GM23338 (cell line): ENCODE measurements at regions not wholly inside any gene's neighbourhood (a gene's known extent, or its start where the extent isn't known, plus 50 kb on each side); places are given as distances from the start of the nearest gene placed in this dataset.

Experiments
- ATAC-seq: fragments of 200-7000 bp; cut with Tn5 transposase; 3 replicates; pipeline ENCODE4 v1.9.1; 2020
- DNase-seq: peaks from one replicate; pipeline ENCODE4 v3.0.0-alpha.2; 2015; ENCODE audit warnings: low spot score
- H2AFZ ChIP-seq: fragments of 200-600 bp; sonication (generic); 2 replicates; pipeline ENCODE4 v1.8.0; 2016; ENCODE audit warnings: antibody characterized with exemption, mild to moderate bottlenecking, moderate library complexity
- H3F3A ChIP-seq: fragments of 200-600 bp; sonication (generic); replicated peaks from 2 replicates; pipeline ENCODE4 v1.8.0; 2017; ENCODE audit warnings: antibody characterized with exemption, mixed run types, low read depth
- H3K27ac ChIP-seq: fragments of 200-600 bp; sonication (generic); 2 replicates; pipeline ENCODE4 v1.6.1; 2016; ENCODE audit warnings: low read depth
- H3K27me3 ChIP-seq: fragments of 200-600 bp; sonication (generic); 2 replicates; pipeline ENCODE4 v1.8.0; 2016; ENCODE audit warnings: mild to moderate bottlenecking, mixed run types, moderate library complexity; ENCODE audit not compliant: insufficient read depth
- H3K36me3 ChIP-seq: fragments of 200-600 bp; sonication (generic); 2 replicates; pipeline ENCODE4 v1.8.0; 2016; ENCODE audit warnings: mild to moderate bottlenecking; ENCODE audit not compliant: insufficient read depth
- H3K4me1 ChIP-seq: fragments of 200-600 bp; sonication (generic); 2 replicates; pipeline ENCODE4 v1.8.0; 2016; ENCODE audit warnings: mild to moderate bottlenecking, moderate library complexity; ENCODE audit not compliant: insufficient read depth
- H3K4me2 ChIP-seq: fragments of 200-600 bp; sonication (generic); 2 replicates; pipeline ENCODE4 v1.7.1; 2017; ENCODE audit warnings: mixed run types
- H3K4me3 ChIP-seq: fragments of 200-600 bp; sonication (generic); 2 replicates; pipeline ENCODE4 v1.6.1; 2016; ENCODE audit warnings: mixed run types
- H3K79me2 ChIP-seq: fragments of 200-600 bp; sonication (generic); replicated peaks from 2 replicates; pipeline ENCODE4 v1.8.0; 2017; ENCODE audit warnings: mild to moderate bottlenecking; ENCODE audit not compliant: insufficient read depth
- H3K9me2 ChIP-seq: fragments of 200-600 bp; sonication (generic); 2 replicates; pipeline ENCODE4 v1.8.0; 2017; ENCODE audit not compliant: insufficient read depth
- H4K20me1 ChIP-seq: fragments of 200-600 bp; sonication (generic); replicated peaks from 2 replicates; pipeline ENCODE4 v1.8.0; 2017; ENCODE audit warnings: mild to moderate bottlenecking; ENCODE audit not compliant: insufficient read depth
- H3K27ac Mint-ChIP-seq: 2 replicates; pipeline ENCODE4 v1.8.0; 2020; ENCODE audit warnings: inconsistent platforms, mild to moderate bottlenecking, moderate library complexity, mixed read lengths
- H3K27me3 Mint-ChIP-seq: 3 replicates; pipeline ENCODE4 v1.8.0; 2022; ENCODE audit warnings: low read depth, mild to moderate bottlenecking, moderate library complexity, mixed read lengths, inconsistent platforms; ENCODE audit not compliant: insufficient read depth, poor library complexity
- H3K36me3 Mint-ChIP-seq: 3 replicates; pipeline ENCODE4 v1.8.0; 2021; ENCODE audit warnings: low read depth, mild to moderate bottlenecking, inconsistent platforms, moderate library complexity, mixed read lengths
- H3K4me1 Mint-ChIP-seq: 3 replicates; pipeline ENCODE4 v1.8.0; 2020; ENCODE audit warnings: mild to moderate bottlenecking, inconsistent platforms, mixed read lengths
- H3K4me3 Mint-ChIP-seq: 3 replicates; pipeline ENCODE4 v1.8.0; 2021; ENCODE audit warnings: moderate library complexity, mild to moderate bottlenecking, inconsistent platforms, mixed read lengths
- H3K9me3 Mint-ChIP-seq: 3 replicates; pipeline ENCODE4 v1.8.0; 2020; ENCODE audit warnings: moderate library complexity, mild to moderate bottlenecking, inconsistent platforms, mixed read lengths
- EZH2 ChIP-seq: fragments of 200-600 bp; sonication (generic); IDR thresholded peaks from one replicate; pipeline ENCODE4 v1.8.0; 2017; ENCODE audit warnings: antibody characterized with exemption, mild to moderate bottlenecking, low read depth; ENCODE audit not compliant: unreplicated experiment
- EZH2phosphoT487 ChIP-seq: fragments of 200-600 bp; sonication (generic); IDR thresholded peaks from one replicate; pipeline ENCODE4 v1.8.1; 2018; ENCODE audit warnings: antibody characterized with exemption; ENCODE audit not compliant: unreplicated experiment
- JUNB ChIP-seq: IDR thresholded peaks from one replicate; pipeline ENCODE4 v1.6.1; 2016; ENCODE audit warnings: antibody characterized with exemption; ENCODE audit not compliant: unreplicated experiment
- NANOG ChIP-seq: IDR thresholded peaks from 2 replicates; pipeline ENCODE4 v1.6.1; 2016; ENCODE audit warnings: antibody characterized with exemption, borderline replicate concordance
- ZNF114 ChIP-seq: fragments of 250-450 bp; sonication (Bioruptor Pico); IDR thresholded peaks from 2 replicates; pipeline ENCODE4 v1.5.0; 2020; ENCODE audit warnings: mild to moderate bottlenecking, moderate library complexity
- TF ChIP-seq, protein P1 (sequence below): fragments of 250-450 bp; sonication (Bioruptor Pico); IDR thresholded peaks from 2 replicates; pipeline ENCODE4 v1.5.0; 2020; ENCODE audit warnings: mild to moderate bottlenecking, moderate library complexity
- TF ChIP-seq, protein P2 (sequence below), 2 experiments: fragments of 200-600 bp in 1 of 2; sonication (generic) in 1 of 2; conservative IDR thresholded peaks; 2 replicates each; pipeline versions ENCODE4 v1.5.1 to v1.6.1; 2016 to 2017; ENCODE audit warnings: antibody characterized with exemption in 2 of 2, low read depth in 2 of 2, mild to moderate bottlenecking in 2 of 2, moderate library complexity in 1 of 2

DNA sequence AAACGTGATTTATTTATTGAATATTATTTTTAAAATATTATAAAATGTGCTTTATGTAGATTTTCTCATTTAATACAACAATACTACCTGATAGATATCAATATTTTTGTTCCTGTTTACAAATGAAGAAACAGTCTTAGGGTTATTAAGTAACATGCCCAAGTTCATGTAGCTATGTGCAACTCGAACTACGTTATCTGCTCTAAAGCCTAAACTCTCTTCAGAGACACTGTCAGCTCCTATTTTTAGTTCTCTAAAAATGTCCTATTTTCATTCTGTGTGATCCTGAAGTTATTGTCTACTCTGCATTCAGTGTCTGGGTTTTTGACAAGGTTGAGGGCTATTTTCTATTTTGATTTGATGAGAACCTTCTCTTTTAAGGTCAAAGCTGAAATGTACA, 550.1 kb upstream of the B3GALT2 start (continued):
- TF ChIP-seq, protein P1, sequence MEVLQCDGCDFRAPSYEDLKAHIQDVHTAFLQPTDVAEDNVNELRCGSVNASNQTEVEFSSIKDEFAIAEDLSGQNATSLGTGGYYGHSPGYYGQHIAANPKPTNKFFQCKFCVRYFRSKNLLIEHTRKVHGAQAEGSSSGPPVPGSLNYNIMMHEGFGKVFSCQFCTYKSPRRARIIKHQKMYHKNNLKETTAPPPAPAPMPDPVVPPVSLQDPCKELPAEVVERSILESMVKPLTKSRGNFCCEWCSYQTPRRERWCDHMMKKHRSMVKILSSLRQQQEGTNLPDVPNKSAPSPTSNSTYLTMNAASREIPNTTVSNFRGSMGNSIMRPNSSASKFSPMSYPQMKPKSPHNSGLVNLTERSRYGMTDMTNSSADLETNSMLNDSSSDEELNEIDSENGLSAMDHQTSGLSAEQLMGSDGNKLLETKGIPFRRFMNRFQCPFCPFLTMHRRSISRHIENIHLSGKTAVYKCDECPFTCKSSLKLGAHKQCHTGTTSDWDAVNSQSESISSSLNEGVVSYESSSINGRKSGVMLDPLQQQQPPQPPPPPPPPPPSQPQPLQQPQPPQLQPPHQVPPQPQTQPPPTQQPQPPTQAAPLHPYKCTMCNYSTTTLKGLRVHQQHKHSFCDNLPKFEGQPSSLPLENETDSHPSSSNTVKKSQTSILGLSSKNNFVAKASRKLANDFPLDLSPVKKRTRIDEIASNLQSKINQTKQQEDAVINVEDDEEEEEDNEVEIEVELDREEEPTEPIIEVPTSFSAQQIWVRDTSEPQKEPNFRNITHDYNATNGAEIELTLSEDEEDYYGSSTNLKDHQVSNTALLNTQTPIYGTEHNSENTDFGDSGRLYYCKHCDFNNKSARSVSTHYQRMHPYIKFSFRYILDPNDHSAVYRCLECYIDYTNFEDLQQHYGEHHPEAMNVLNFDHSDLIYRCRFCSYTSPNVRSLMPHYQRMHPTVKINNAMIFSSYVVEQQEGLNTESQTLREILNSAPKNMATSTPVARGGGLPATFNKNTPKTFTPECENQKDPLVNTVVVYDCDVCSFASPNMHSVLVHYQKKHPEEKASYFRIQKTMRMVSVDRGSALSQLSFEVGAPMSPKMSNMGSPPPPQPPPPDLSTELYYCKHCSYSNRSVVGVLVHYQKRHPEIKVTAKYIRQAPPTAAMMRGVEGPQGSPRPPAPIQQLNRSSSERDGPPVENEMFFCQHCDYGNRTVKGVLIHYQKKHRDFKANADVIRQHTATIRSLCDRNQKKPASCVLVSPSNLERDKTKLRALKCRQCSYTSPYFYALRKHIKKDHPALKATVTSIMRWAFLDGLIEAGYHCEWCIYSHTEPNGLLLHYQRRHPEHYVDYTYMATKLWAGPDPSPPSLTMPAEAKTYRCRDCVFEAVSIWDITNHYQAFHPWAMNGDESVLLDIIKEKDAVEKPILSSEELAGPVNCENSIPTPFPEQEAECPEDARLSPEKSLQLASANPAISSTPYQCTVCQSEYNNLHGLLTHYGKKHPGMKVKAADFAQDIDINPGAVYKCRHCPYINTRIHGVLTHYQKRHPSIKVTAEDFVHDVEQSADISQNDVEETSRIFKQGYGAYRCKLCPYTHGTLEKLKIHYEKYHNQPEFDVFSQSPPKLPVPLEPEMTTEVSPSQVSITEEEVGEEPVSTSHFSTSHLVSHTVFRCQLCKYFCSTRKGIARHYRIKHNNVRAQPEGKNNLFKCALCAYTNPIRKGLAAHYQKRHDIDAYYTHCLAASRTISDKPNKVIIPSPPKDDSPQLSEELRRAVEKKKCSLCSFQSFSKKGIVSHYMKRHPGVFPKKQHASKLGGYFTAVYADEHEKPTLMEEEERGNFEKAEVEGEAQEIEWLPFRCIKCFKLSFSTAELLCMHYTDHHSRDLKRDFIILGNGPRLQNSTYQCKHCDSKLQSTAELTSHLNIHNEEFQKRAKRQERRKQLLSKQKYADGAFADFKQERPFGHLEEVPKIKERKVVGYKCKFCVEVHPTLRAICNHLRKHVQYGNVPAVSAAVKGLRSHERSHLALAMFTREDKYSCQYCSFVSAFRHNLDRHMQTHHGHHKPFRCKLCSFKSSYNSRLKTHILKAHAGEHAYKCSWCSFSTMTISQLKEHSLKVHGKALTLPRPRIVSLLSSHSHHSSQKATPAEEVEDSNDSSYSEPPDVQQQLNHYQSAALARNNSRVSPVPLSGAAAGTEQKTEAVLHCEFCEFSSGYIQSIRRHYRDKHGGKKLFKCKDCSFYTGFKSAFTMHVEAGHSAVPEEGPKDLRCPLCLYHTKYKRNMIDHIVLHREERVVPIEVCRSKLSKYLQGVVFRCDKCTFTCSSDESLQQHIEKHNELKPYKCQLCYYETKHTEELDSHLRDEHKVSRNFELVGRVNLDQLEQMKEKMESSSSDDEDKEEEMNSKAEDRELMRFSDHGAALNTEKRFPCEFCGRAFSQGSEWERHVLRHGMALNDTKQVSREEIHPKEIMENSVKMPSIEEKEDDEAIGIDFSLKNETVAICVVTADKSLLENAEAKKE (CRISPR knock-in tag) = no peak
- no peak for TF ChIP-seq EZH2

DNA sequence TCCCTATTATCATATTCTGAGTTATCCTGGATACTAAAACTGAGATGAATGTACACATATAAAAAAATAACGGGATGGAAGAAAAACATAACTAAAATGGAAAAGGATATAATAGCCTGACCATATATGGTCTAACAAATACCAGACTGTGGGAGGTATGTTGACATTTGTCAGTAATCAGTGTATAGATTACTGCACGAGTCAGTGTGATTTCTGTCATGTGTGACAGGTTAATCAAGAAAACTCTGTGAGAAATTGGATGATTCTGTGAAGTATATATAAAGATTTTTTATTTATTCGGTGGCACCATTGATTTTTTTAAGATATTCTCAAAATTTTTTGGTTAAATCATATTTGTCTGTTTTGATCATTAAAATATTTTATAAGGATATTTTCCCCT, 547.3 kb upstream of the B3GALT2 start:
- H3K4me1 ChIP-seq = no peaks in the 10 kb centered on the region
- no peak overlapping the region for H3K27ac Mint-ChIP-seq
- H3K4me3 Mint-ChIP-seq = no peak overlapping the region
- peaks cover 9% of the 10 kb centered on the region for H3K9me3 Mint-ChIP-seq
- no peaks in the 10 kb centered on the region for H3K9me2 ChIP-seq
- H4K20me1 ChIP-seq = no peaks in the 10 kb centered on the region
- TF ChIP-seq, protein P2, sequence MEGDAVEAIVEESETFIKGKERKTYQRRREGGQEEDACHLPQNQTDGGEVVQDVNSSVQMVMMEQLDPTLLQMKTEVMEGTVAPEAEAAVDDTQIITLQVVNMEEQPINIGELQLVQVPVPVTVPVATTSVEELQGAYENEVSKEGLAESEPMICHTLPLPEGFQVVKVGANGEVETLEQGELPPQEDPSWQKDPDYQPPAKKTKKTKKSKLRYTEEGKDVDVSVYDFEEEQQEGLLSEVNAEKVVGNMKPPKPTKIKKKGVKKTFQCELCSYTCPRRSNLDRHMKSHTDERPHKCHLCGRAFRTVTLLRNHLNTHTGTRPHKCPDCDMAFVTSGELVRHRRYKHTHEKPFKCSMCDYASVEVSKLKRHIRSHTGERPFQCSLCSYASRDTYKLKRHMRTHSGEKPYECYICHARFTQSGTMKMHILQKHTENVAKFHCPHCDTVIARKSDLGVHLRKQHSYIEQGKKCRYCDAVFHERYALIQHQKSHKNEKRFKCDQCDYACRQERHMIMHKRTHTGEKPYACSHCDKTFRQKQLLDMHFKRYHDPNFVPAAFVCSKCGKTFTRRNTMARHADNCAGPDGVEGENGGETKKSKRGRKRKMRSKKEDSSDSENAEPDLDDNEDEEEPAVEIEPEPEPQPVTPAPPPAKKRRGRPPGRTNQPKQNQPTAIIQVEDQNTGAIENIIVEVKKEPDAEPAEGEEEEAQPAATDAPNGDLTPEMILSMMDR (conservative IDR thresholded peaks at IDR 0.05; ENCODE audit: low read depth in 2 of 2) = no peak
- TF ChIP-seq ZNF114 (CRISPR knock-in tag) (no peak), JUNB (no peak), EZH2phosphoT487 (no peak), NANOG (no peak)
- H3K4me3 ChIP-seq = no peak overlapping the region
- no peaks in the 10 kb centered on the region for H3K79me2 ChIP-seq
- 0 out of 3 replicates have a peak, but pooled peaks cover 3% of the 10 kb centered on the region for H3K36me3 Mint-ChIP-seq
- no peak overlapping the region for H3K27ac ChIP-seq
- ATAC-seq = no peak
- H2AFZ ChIP-seq = no peak overlapping the region
- H3K27me3 Mint-ChIP-seq = peaks cover 15% of the 10 kb centered on the region
- H3K4me1 Mint-ChIP-seq = no peaks in the 10 kb centered on the region
- DNase-seq = no peak
- no peaks in the 10 kb centered on the region for H3K36me3 ChIP-seq
- H3K4me2 ChIP-seq = no peak overlapping the region
- H3K27me3 ChIP-seq = peaks cover 18% of the 10 kb centered on the region
- no peaks in the 10 kb centered on the region for H3F3A ChIP-seq
